B cell (primary cell): ENCODE measurements at regions not wholly inside any gene's neighbourhood (a gene's known extent, or its start where the extent isn't known, plus 50 kb on each side); places are given as distances from the start of the nearest gene placed in this dataset.

ENCODE experiments used
- ATAC-seq: fragments of 200-7000 bp; cut with Tn5 transposase; one replicate; pipeline ENCODE4 v1.10.0; 2021; ENCODE audit warnings: low read depth, mild to moderate bottlenecking, moderate number of reproducible peaks, moderate library complexity
- CTCF ChIA-PET: fragments of 350-600 bp; sonication (Branson Sonifier 250); formaldehyde crosslinking; loops from one replicate; lab custom pipeline; 2021; ENCODE audit warnings: antibody characterized with exemption, inconsistent platforms; lab: Charles Lee
- POLR2A ChIA-PET: fragments of 350-600 bp; sonication (Branson Sonifier 250); formaldehyde crosslinking; loops from one replicate; lab custom pipeline; 2021; ENCODE audit warnings: antibody characterized with exemption; lab: Charles Lee
- DNase-seq: peaks from one replicate; pipeline ENCODE4 v3.0.0; 2013
- H2AFZ ChIP-seq: 2 replicates; pipeline ENCODE4 v1.6.1; 2012; ENCODE audit warnings: mild to moderate bottlenecking, low read depth, low read length; ENCODE audit not compliant: insufficient read depth, poor library complexity, severe bottlenecking
- H3K27ac ChIP-seq, 2 donors: 1 replicate in 1 of 2; 2 replicates in 1 of 2; pipeline ENCODE4 v1.5.1; 2012 to 2013; ENCODE audit warnings: low read length in 2 of 2, mild to moderate bottlenecking in 2 of 2, moderate library complexity in 1 of 2
- H3K27me3 ChIP-seq, 4 experiments: fragments of 200-600 bp in 1 of 4; sonication (generic) in 1 of 4; replicated peaks in 1 of 4; 1 replicate in 2 of 4; 2 replicates in 2 of 4; pipeline versions ENCODE4 v1.6.1 to v1.7.0; 2013 to 2016; ENCODE audit warnings: low read length in 3 of 4, mild to moderate bottlenecking in 2 of 4, mixed read lengths in 1 of 4, moderate library complexity in 1 of 4; ENCODE audit not compliant: insufficient read depth in 4 of 4, control insufficient read depth in 3 of 4; ENCODE audit errors: control extremely low read depth in 1 of 4
- H3K36me3 ChIP-seq, 2 experiments: replicated peaks in 1 of 2; 1 replicate in 1 of 2; 2 replicates in 1 of 2; pipeline versions ENCODE4 v1.6.1 to v1.7.1; 2013; ENCODE audit warnings: low read length in 1 of 2; ENCODE audit not compliant: insufficient read depth in 2 of 2, control insufficient read depth in 1 of 2; ENCODE audit errors: control extremely low read depth in 1 of 2, extremely low read depth in 1 of 2
- H3K4me1 ChIP-seq, 2 donors: fragments of 200-600 bp in 1 of 2; sonication (generic) in 1 of 2; 1 replicate in 1 of 2; 2 replicates in 1 of 2; pipeline versions ENCODE4 v1.5.1 to v1.6.1; 2013 to 2017; ENCODE audit warnings: low read length in 2 of 2; ENCODE audit not compliant: control insufficient read depth in 2 of 2, insufficient read depth in 2 of 2
- H3K4me2 ChIP-seq: replicated peaks from 2 replicates; pipeline ENCODE3; 2012; ENCODE audit warnings: mild to moderate bottlenecking, low read depth, low read length; ENCODE audit not compliant: poor library complexity, severe bottlenecking
- H3K4me3 ChIP-seq, 5 experiments: fragments of 200-600 bp in 1 of 5; sonication (generic) in 1 of 5; 1 replicate in 3 of 5; 2 replicates in 2 of 5; pipeline versions ENCODE4 v1.5.1 to v1.7.0; 2011 to 2016; ENCODE audit warnings: low read length in 4 of 5, mild to moderate bottlenecking in 4 of 5, low read depth in 2 of 5, control low read depth in 1 of 5, moderate library complexity in 1 of 5; ENCODE audit not compliant: insufficient read depth in 1 of 5; ENCODE audit errors: control extremely low read depth in 1 of 5, extremely low read depth in 1 of 5
- H3K79me2 ChIP-seq: fragments of 200-600 bp; sonication (generic); one replicate; pipeline ENCODE4 v1.6.0; 2016; ENCODE audit warnings: low read length; ENCODE audit not compliant: control insufficient read depth, insufficient read depth
- H3K9ac ChIP-seq: fragments of 200-600 bp; sonication (generic); 2 replicates; pipeline ENCODE4 v1.6.1; 2017; ENCODE audit warnings: mild to moderate bottlenecking, low read length, moderate library complexity
- H3K9me3 ChIP-seq, 3 donors: one replicate each; pipeline versions ENCODE4 v1.6.1 to v1.7.1; 2013; ENCODE audit warnings: low read length in 2 of 3; ENCODE audit not compliant: control insufficient read depth in 2 of 3, insufficient read depth in 1 of 3; ENCODE audit errors: control extremely low read depth in 1 of 3
- H4K20me1 ChIP-seq: 2 replicates; pipeline ENCODE4 v1.6.0; 2012; ENCODE audit warnings: mild to moderate bottlenecking, low read length; ENCODE audit not compliant: insufficient read depth, control insufficient read depth, poor library complexity, severe bottlenecking
- H3K27ac Mint-ChIP-seq: one replicate; pipeline ENCODE4 v1.8.0; 2021; ENCODE audit warnings: mixed read lengths
- H3K27me3 Mint-ChIP-seq: one replicate; pipeline ENCODE4 v1.8.0; 2021; ENCODE audit warnings: mixed read lengths
- H3K4me1 Mint-ChIP-seq: one replicate; pipeline ENCODE4 v1.8.0; 2021; ENCODE audit warnings: mixed read lengths
- H3K4me3 Mint-ChIP-seq: one replicate; pipeline ENCODE4 v1.8.0; 2021; ENCODE audit warnings: mixed read lengths
- H3K9me3 Mint-ChIP-seq: one replicate; pipeline ENCODE4 v1.8.0; 2022; ENCODE audit warnings: mixed read lengths; ENCODE audit not compliant: insufficient read depth
- CTCF ChIP-seq: fragments of 200-600 bp; IDR thresholded peaks from one replicate; pipeline ENCODE4 v1.8.0; 2022; ENCODE audit warnings: antibody characterized with exemption, mild to moderate bottlenecking
- EZH2 ChIP-seq: IDR thresholded peaks from 2 replicates; pipeline ENCODE4 v1.6.1; 2012; ENCODE audit warnings: borderline replicate concordance, low read depth, mild to moderate bottlenecking, moderate library complexity, low read length; ENCODE audit not compliant: insufficient read depth, poor library complexity, severe bottlenecking
- WGBS: methylation state at CpG from one replicate; pipeline ENCODE4 v1.1.5; 2013; ENCODE audit warnings: missing lambda C conversion rate; ENCODE audit not compliant: insufficient coverage; 5-methylcytosine and 5-hydroxymethylcytosine counted together
- intact Hi-C: fragments of 100-400 bp; cut with micrococcal nuclease; formaldehyde crosslinking; loops from one replicate; pipeline ENCODE4 v1.10.0; 2022

DNA sequence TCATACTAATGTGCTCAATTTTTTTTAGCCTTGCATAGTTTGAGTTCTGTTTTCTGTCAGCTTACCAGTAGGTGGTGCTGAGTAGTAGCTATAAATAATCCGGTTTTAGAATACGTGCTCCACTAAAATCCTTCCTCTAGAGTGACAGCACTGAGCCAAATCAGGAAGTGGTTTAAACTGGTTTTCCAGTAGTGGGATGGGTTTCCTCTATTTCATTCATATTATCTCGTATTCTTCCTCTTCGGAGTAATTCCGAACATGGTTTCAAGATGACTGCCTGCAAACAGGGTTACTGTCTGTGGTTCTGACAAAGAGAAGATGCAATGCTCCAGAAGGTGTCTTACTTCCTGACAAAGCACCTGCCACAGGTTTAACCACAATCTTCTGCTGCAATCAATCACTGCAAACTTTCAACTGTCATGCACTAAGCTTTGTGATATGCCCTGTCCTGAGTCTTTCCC is 496.9 kb upstream of the VRK2 start:
- H3K27ac Mint-ChIP-seq = no peak overlapping the region
- Histone ChIP-seq H3K36me3 (no peaks in the 10 kb centered on the region), H3K4me2 (peak overlapping the region; percentile 37), H3K27me3 (no peaks in the 10 kb centered on the region), H3K79me2 (no peaks in the 10 kb centered on the region), H3K4me1 (peaks cover 0 to 4% of the 10 kb centered on the region in 2 donors), H3K9me3 (peaks cover 0 to 2% (median 0%) of the 10 kb centered on the region in 3 donors), H3K27ac (no peak overlapping the region), H3K9ac (no peak overlapping the region), H2AFZ (no peak overlapping the region), H3K4me3 (no peak overlapping the region), H4K20me1 (no peaks in the 10 kb centered on the region)
- DNase-seq (peak; percentile 5), ATAC-seq (no peak)
- POLR2A ChIA-PET = no interaction called here
- H3K4me1 Mint-ChIP-seq = peaks cover 7% of the 10 kb centered on the region
- WGBS = no CpG with 5 or more reads among the region's 5 CpGs
- intact Hi-C loops = no loop called here
- peaks cover 6% of the 10 kb centered on the region for H3K27me3 Mint-ChIP-seq
- H3K4me3 Mint-ChIP-seq = peak overlapping the region; percentile 30
- CTCF ChIA-PET = interaction anchor here (1.5 kb wide), 1 partner anchor 13 kb away, joined by 3 read pairs; no protein-coding TSS in a partner anchor
- no peak for TF ChIP-seq CTCF
- no peak for TF ChIP-seq EZH2
- peaks cover 2% of the 10 kb centered on the region for H3K9me3 Mint-ChIP-seq

DNA sequence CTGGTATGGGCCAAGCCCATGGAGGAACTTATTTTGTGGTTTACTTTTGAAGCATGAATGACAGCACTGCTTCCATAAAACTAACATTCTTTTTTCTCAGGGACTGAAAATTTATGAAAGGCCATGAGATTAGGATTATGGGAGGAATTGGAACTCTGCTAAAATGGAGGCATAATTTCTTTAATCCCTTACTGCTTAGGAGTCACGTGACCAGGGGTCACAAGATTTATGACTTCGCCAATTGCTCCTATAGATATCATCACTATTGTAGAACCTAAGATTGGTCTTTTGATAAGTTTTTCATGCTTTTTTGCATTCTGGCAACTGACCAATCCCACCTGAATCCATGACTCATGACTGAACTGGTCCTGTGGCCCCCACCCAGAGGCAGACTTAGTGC is 495.7 kb upstream of the VRK2 start:
- Histone ChIP-seq H3K9ac (no peak overlapping the region), H3K79me2 (no peaks in the 10 kb centered on the region), H2AFZ (no peak overlapping the region), H3K27me3 (no peaks in the 10 kb centered on the region), H4K20me1 (no peaks in the 10 kb centered on the region), H3K27ac (no peak overlapping the region), H3K4me2 (no peak overlapping the region), H3K36me3 (no peaks in the 10 kb centered on the region), H3K4me1 (peaks cover 0 to 4% of the 10 kb centered on the region in 2 donors), H3K4me3 (no peak overlapping the region), H3K9me3 (peaks cover 0 to 2% (median 0%) of the 10 kb centered on the region in 3 donors)
- ATAC-seq (no peak), DNase-seq (no peak)
- WGBS = no CpG with 5 or more reads among the region's 2 CpGs
- TF ChIP-seq EZH2 (no peak), CTCF (no peak)
- Mint-ChIP-seq H3K9me3 (peaks cover 2% of the 10 kb centered on the region), H3K4me1 (peaks cover 7% of the 10 kb centered on the region), H3K27ac (no peak overlapping the region), H3K27me3 (no peaks in the 10 kb centered on the region), H3K4me3 (no peak overlapping the region)
- intact Hi-C loops = no loop called here
- POLR2A ChIA-PET = no interaction called here
- CTCF ChIA-PET = no interaction called here
